ENCODE measurements at regions not wholly inside any gene's neighbourhood (a gene's known extent, or its start where the extent isn't known, plus 50 kb on each side); places are given as distances from the start of the nearest gene placed in this dataset.

- H3K9me3 ChIP-seq, result no peaks in the 10 kb centered on the region
- ATAC-seq, result no peak
- no peaks in the 10 kb centered on the region for H3K27me3 ChIP-seq
- WGBS, 2 donors (ENCODE audit: low coverage in 1 of 2), result 49 to 90% methylated on average over 3 to 4 of the region's 12 CpGs
- H3K36me3 ChIP-seq, result no peaks in the 10 kb centered on the region
- H3K27ac ChIP-seq, result no peak overlapping the region
- TF ChIP-seq EP300 (IDR thresholded peaks at IDR 0.05), result no peak
- no peak for TF ChIP-seq POLR2A (IDR thresholded peaks at IDR 0.05)
- no peak for TF ChIP-seq CTCF (IDR thresholded peaks at IDR 0.05)
- no peak for TF ChIP-seq POLR2AphosphoS5 (IDR thresholded peaks at IDR 0.05)
- H3K4me3 ChIP-seq, result no peak overlapping the region
- peaks cover 0 to 4% (median 0%) of the 10 kb centered on the region in 3 donors for H3K4me1 ChIP-seq
Observed at GRCh38 chr10:44005788-44006099, 357.1 kb upstream of the ZNF32 start.

GRCh38 chr10:44004913-44005787, 356.5 kb upstream of the ZNF32 start:
- TF ChIP-seq CTCF (IDR thresholded peaks at IDR 0.05), result no peak
- TF ChIP-seq POLR2A (IDR thresholded peaks at IDR 0.05), result no peak
- no peak for ATAC-seq

GRCh38 chr10:43998021-43998809, 349.5 kb upstream of the ZNF32 start:
- H3K27me3 ChIP-seq, result no peaks in the 10 kb centered on the region
- peaks cover 0 to 15% (median 0%) of the 10 kb centered on the region in 3 donors for H3K4me1 ChIP-seq
- H3K9me3 ChIP-seq, result peaks cover 0 to under 1% (median 0%) of the 10 kb centered on the region in 3 donors
- H3K4me3 ChIP-seq, result no peak overlapping the region
- 56 to 83% methylated on average over 4 of the region's 4 CpGs for WGBS, 2 donors (ENCODE audit: low coverage in 1 of 2)
- ATAC-seq, result no peak
- no peaks in the 10 kb centered on the region for H3K36me3 ChIP-seq
- TF ChIP-seq POLR2AphosphoS5 (IDR thresholded peaks at IDR 0.05) (peak; percentile 27), CTCF (IDR thresholded peaks at IDR 0.05) (no peak), EP300 (IDR thresholded peaks at IDR 0.05) (no peak), POLR2A (IDR thresholded peaks at IDR 0.05) (no peak)
- no peak overlapping the region for H3K27ac ChIP-seq

More at GRCh38 chr10:44004913-44005787, 356.5 kb upstream of the ZNF32 start:
- H3K4me1 ChIP-seq, result peaks cover 0 to 4% (median 0%) of the 10 kb centered on the region in 3 donors
- WGBS, 2 donors (ENCODE audit: low coverage in 1 of 2), result 86 to 89% methylated on average over 29 to 30 of the region's 43 CpGs
- H3K36me3 ChIP-seq, result no peaks in the 10 kb centered on the region
- no peaks in the 10 kb centered on the region for H3K27me3 ChIP-seq
- no peak overlapping the region for H3K4me3 ChIP-seq
- H3K27ac ChIP-seq, result no peak overlapping the region
- H3K9me3 ChIP-seq, result no peaks in the 10 kb centered on the region

GRCh38 chr10:43997330-43997729, 348.6 kb upstream of the ZNF32 start:
- no peaks in the 10 kb centered on the region for H3K27me3 ChIP-seq
- peaks cover 0 to 15% (median 0%) of the 10 kb centered on the region in 3 donors for H3K4me1 ChIP-seq
- no peak overlapping the region for H3K27ac ChIP-seq
- ATAC-seq, result no peak
- WGBS, 2 donors (ENCODE audit: low coverage in 1 of 2), result 67 to 88% methylated on average over 1 to 3 of the region's 3 CpGs
- no peak for TF ChIP-seq CTCF (IDR thresholded peaks at IDR 0.05)
- TF ChIP-seq POLR2A (IDR thresholded peaks at IDR 0.05), result no peak
- no peak for TF ChIP-seq POLR2AphosphoS5 (IDR thresholded peaks at IDR 0.05)
- no peak for TF ChIP-seq EP300 (IDR thresholded peaks at IDR 0.05)
- no peaks in the 10 kb centered on the region for H3K36me3 ChIP-seq
- H3K4me3 ChIP-seq, result no peak overlapping the region
- H3K9me3 ChIP-seq, result peaks cover 0 to 5% (median 0%) of the 10 kb centered on the region in 3 donors

All from gastroesophageal sphincter (tissue), 4 donors.